HG02588 (cell line): ENCODE measurements at regions not wholly inside any gene's neighbourhood (a gene's known extent, or its start where the extent isn't known, plus 50 kb on each side); places are given as distances from the start of the nearest gene placed in this dataset.
"Not testable (repeated sequence)": the region's sequence is repeated elsewhere in the genome, so short reads cannot be mapped to it uniquely, and the experiment has no call there.

Experiments
- ATAC-seq: cut with Tn5 transposase; IDR thresholded peaks from one replicate; pipeline ENCODE4 v1.9.1; 2021; ENCODE audit warnings: mild to moderate bottlenecking, moderate library complexity; ENCODE audit not compliant: unreplicated experiment

- not testable (repeated sequence) for ATAC-seq
Measured at GRCh38 chr6:86478316-86478715, 459.0 kb upstream of the HTR1E start.

- ATAC-seq = no peak
Measured at GRCh38 chr6:86477500-86478148, 459.7 kb upstream of the HTR1E start.

- no peak for ATAC-seq
Measured at GRCh38 chr6:86476311-86476710, 461.0 kb upstream of the HTR1E start.

- no peak for ATAC-seq
Measured at GRCh38 chr6:86474081-86474480, 463.2 kb upstream of the HTR1E start.

- no peak for ATAC-seq
Measured at GRCh38 chr6:86471791-86472190, 465.5 kb upstream of the HTR1E start.

- no peak for ATAC-seq
Measured at GRCh38 chr6:86459978-86460377, 477.4 kb upstream of the HTR1E start.

GRCh38 chr6:86456821-86457220 lies 480.5 kb upstream of the HTR1E start:
- ATAC-seq = no peak

GRCh38 chr6:86453232-86453631 lies 484.1 kb upstream of the HTR1E start:
- ATAC-seq = no peak

- no peak for ATAC-seq
Measured at GRCh38 chr6:86448398-86448797, 488.9 kb upstream of the HTR1E start.

GRCh38 chr6:86440608-86441007 lies 496.7 kb upstream of the HTR1E start:
- no peak for ATAC-seq

- ATAC-seq = no peak
Measured at GRCh38 chr6:86423571-86423970, 513.8 kb upstream of the HTR1E start.

GRCh38 chr6:86412057-86412456 lies 525.3 kb upstream of the HTR1E start:
- no peak for ATAC-seq

- ATAC-seq = no peak
Measured at GRCh38 chr6:86407128-86407527, 530.2 kb upstream of the HTR1E start.

GRCh38 chr6:86392850-86393249 lies 544.5 kb upstream of the HTR1E start:
- ATAC-seq = not testable (repeated sequence)

- ATAC-seq = no peak
Measured at GRCh38 chr6:86380571-86381125, 556.7 kb upstream of the HTR1E start.

GRCh38 chr6:86357877-86358276 lies 579.5 kb upstream of the HTR1E start:
- no peak for ATAC-seq

GRCh38 chr6:86355271-86355670 lies 582.1 kb upstream of the HTR1E start:
- ATAC-seq = no peak

- ATAC-seq = no peak
Measured at GRCh38 chr6:86331919-86332318, 605.4 kb upstream of the HTR1E start.

GRCh38 chr6:86331265-86331840 lies 606.0 kb upstream of the HTR1E start:
- ATAC-seq = no peak

GRCh38 chr6:86306210-86306609 lies 631.1 kb upstream of the HTR1E start:
- no peak for ATAC-seq

- no peak for ATAC-seq
Measured at GRCh38 chr6:86285876-86286275, 643.2 kb upstream of the SYNCRIP start.

- ATAC-seq = not testable (repeated sequence)
Measured at GRCh38 chr6:86284809-86285480, 642.3 kb upstream of the SYNCRIP start.
